ENCODE measurements at regions not wholly inside any gene's neighbourhood (a gene's known extent, or its start where the extent isn't known, plus 50 kb on each side); places are given as distances from the start of the nearest gene placed in this dataset.

DNA sequence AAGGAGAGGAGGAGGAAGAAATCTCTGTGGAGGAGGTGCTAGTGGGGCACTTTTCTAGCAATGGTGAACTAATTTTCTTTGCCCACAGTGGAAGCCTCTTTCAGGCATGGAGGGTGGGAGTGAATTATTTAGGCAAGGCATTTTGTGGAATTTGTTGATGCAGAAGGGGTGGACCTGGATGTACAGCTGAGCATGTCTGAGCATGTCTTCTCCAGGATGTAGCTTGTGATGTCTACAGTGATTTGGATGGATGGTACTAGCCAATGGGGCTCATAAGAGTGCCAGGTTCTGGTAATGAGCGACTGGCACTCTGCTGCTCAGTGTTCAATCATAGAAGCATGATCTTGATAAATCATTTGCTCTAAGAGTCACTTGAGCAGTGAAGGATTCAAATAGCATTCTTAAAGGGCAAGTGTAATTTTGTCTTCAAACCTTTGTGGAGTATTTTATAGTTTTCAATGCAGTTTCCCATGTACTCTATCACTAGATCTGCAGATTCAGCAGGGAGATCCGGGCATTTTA, 153.9 kb upstream of the LMO4 start:
- DNase-seq (ENCODE audit: low spot score): no peak
- TF ChIP-seq, protein P1, sequence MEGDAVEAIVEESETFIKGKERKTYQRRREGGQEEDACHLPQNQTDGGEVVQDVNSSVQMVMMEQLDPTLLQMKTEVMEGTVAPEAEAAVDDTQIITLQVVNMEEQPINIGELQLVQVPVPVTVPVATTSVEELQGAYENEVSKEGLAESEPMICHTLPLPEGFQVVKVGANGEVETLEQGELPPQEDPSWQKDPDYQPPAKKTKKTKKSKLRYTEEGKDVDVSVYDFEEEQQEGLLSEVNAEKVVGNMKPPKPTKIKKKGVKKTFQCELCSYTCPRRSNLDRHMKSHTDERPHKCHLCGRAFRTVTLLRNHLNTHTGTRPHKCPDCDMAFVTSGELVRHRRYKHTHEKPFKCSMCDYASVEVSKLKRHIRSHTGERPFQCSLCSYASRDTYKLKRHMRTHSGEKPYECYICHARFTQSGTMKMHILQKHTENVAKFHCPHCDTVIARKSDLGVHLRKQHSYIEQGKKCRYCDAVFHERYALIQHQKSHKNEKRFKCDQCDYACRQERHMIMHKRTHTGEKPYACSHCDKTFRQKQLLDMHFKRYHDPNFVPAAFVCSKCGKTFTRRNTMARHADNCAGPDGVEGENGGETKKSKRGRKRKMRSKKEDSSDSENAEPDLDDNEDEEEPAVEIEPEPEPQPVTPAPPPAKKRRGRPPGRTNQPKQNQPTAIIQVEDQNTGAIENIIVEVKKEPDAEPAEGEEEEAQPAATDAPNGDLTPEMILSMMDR (IDR thresholded peaks at IDR 0.05; ENCODE audit: extremely low read depth, missing control alignments): no peak

DNA sequence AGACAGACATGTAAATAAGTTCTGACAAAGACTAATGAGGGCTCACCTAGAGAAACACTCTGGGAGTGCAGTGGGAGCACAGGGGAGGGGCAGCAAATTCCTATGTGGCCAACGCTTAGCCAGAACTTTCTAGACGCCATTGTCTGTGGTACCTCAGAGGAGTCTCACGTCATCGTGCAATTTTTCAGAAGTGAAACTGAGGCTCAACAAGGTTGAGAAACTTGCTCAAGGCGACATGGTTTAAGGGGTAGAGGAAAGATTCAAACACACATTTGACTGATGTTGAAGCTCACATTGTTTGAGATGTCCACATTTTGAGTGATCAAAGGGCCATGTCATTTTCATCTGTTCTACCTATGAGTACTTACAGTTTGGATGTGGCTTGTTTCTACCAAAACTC, 152.6 kb upstream of the LMO4 start:
- TF ChIP-seq, protein P1 (IDR thresholded peaks at IDR 0.05; ENCODE audit: extremely low read depth, missing control alignments): no peak
- no peak for DNase-seq (ENCODE audit: low spot score)

DNA sequence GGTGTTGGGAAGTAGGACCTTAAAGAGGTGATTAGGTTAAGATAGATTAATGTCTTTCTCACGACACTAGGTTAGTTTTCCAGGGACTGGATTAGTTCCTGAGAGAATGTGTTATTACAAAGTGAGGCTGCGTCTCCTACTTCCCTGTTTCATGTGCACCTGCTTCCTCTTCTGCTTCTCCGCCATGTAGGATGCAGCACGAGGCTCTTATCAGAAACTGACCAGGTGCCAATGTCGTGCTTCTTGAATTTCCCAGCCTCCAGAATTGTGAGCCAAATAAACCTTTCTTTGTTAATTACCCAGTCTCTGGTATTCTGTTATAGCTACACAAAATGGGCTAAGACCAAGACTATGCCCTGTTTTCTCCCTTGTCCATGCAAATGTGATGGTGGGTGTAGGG, 152.2 kb upstream of the LMO4 start:
- TF ChIP-seq, protein P1 (IDR thresholded peaks at IDR 0.05; ENCODE audit: extremely low read depth, missing control alignments): no peak
- no peak for DNase-seq (ENCODE audit: low spot score)

DNA sequence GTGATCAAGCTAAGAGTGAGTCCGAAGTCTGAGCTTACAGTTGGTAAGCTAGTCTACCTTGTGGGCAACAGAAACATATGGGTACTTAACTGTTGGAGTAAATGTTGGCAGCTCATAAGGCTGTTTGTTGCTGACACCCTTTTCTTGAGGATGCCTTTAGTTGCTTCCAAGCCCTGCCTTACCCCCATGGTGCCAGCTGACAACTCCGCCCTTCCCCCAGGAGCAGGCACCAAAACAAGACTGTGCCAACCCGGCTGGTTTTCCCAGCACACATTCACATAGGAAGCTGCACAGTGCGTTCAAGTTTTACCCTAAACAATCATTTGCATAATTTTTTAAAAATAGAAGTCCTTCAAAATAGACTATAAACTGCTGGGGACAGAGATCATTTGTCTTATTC, 150.2 kb upstream of the LMO4 start:
- TF ChIP-seq, protein P1 (IDR thresholded peaks at IDR 0.05; ENCODE audit: extremely low read depth, missing control alignments): no peak
- DNase-seq (ENCODE audit: low spot score): no peak

DNA sequence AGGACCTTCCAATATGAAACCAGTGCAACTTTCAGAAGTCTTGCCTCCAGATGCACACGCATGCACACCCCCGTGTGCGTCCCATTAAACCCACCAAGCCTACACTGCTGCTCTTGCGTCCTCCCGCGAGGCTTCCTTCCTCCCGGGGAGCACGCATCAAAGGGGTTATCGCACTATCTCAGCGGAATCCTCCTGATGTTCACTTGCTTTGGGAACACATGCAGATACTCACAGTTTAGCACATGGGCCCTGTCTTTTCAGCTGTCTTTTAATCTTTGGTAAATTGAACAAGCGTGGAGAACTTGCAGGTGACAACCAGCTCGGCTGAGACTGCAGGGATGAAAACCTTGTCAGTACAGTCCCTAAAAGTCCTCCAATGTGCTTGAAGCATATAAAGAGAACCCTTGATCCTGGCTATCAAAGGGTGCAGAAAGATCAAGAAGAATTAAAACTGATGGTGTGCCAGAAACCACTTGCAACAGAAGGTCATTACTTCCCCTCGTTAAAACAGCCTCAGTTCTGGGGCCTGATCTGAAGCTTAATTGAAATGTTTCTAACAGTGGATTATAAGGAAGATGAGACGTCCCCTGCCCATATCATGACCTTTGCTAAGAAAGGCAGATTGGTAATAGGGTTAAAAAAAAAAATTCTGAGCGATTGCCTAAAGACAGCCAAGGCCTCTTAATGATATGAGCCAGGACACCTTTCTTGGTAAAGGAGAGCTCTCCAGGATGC, 149.4 kb upstream of the LMO4 start:
- DNase-seq (ENCODE audit: low spot score): no peak

DNA sequence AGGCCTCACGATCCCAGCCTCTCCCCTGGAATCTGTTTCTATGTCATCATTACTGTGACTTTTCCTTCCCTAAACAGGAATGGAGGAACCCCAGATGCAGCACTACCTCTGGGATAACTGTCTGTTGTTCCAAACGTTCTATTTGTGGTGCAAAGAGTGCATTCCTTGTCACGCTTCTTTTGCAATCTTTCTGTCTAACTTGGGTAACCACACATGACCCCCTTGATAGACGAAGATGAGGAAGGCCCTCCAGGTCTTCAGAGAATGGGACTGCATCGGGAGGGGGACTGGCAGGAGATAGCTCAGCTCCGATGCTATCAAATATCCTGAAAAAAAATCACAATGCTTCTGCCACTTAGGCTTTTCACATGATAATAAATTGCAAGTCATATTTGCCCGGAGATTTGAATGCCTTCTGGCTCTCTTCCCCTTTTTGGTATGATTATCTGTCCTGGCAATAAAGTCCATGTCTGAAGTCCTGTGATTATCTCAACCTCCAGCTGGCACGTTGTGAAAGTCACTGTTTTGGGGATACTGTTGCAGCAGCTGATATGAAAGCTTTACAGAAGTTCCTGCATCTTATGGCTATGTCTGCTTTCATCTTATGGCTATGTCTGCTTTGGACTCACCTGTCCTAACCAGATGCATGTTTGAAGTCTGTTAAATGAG, 148.7 kb upstream of the LMO4 start:
- TF ChIP-seq, protein P1 (IDR thresholded peaks at IDR 0.05; ENCODE audit: extremely low read depth, missing control alignments): no peak
- DNase-seq (ENCODE audit: low spot score): no peak

More for the DNA sequence above, 149.4 kb upstream of the LMO4 start:
- TF ChIP-seq, protein P1 (IDR thresholded peaks at IDR 0.05; ENCODE audit: extremely low read depth, missing control alignments): no peak

DNA sequence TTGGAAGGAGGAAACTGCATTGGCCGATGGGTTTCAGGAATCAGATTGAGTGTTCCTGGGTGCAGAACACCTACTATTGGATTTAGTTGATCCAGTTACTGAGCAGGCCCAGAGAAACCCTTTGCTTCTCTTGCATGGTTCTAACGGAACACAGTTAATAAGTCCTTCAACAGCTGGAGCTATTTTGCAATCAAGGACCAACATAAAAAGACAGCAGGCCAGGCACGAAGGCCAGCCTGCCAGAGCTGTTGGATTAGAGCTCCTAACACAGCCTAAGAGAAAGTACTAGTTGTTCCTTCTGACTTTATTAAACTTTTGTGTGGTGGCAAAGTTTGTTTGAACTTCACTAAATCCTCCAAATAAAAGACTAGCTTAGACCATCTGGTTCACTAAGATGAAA, 148.0 kb upstream of the LMO4 start:
- no peak for DNase-seq (ENCODE audit: low spot score)
- TF ChIP-seq, protein P1 (IDR thresholded peaks at IDR 0.05; ENCODE audit: extremely low read depth, missing control alignments): no peak

Data from GM20000 (cell line).